NCI-H128 (cell line): ENCODE measurements at regions not wholly inside any gene's neighbourhood (a gene's known extent, or its start where the extent isn't known, plus 50 kb on each side); places are given as distances from the start of the nearest gene placed in this dataset.

Experiments used
- DNase-seq: peaks from one replicate; lab custom pipeline; 2025; ENCODE audit not compliant: unreplicated experiment; lab: John Stamatoyannopoulos, UW

- DNase-seq, result no peak
These were observed 243.5 kb upstream of the HS3ST5 start for GRCh38 chr6:114586298-114586697.

GRCh38 chr6:114581293-114581692 is 238.5 kb upstream of the HS3ST5 start:
- no peak for DNase-seq

GRCh38 chr6:114580882-114581281 is 238.1 kb upstream of the HS3ST5 start:
- no peak for DNase-seq

- DNase-seq, result no peak
These were observed 236.7 kb upstream of the HS3ST5 start for GRCh38 chr6:114579486-114579885.

GRCh38 chr6:114577109-114577508 is 234.3 kb upstream of the HS3ST5 start:
- DNase-seq, result no peak

GRCh38 chr6:114576330-114576729 is 233.5 kb upstream of the HS3ST5 start:
- DNase-seq, result no peak

- no peak for DNase-seq
These were observed 226.8 kb upstream of the HS3ST5 start for GRCh38 chr6:114569669-114570068.

GRCh38 chr6:114564302-114564933 is 221.6 kb upstream of the HS3ST5 start:
- no peak for DNase-seq

GRCh38 chr6:114559419-114559818 is 216.6 kb upstream of the HS3ST5 start:
- no peak for DNase-seq

- DNase-seq, result no peak
These were observed 215.3 kb upstream of the HS3ST5 start for GRCh38 chr6:114558153-114558552.

- DNase-seq, result no peak
These were observed 214.1 kb upstream of the HS3ST5 start for GRCh38 chr6:114556846-114557488.

GRCh38 chr6:114550316-114550715 is 207.5 kb upstream of the HS3ST5 start:
- DNase-seq, result no peak

GRCh38 chr6:114543696-114544095 is 200.9 kb upstream of the HS3ST5 start:
- DNase-seq, result no peak

GRCh38 chr6:114541794-114542193 is 199.0 kb upstream of the HS3ST5 start:
- DNase-seq, result no peak

GRCh38 chr6:114537977-114538376 is 195.2 kb upstream of the HS3ST5 start:
- no peak for DNase-seq

- no peak for DNase-seq
These were observed 192.0 kb upstream of the HS3ST5 start for GRCh38 chr6:114534813-114535212.

GRCh38 chr6:114524081-114524480 is 181.3 kb upstream of the HS3ST5 start:
- no peak for DNase-seq

- no peak for DNase-seq
These were observed 180.7 kb upstream of the HS3ST5 start for GRCh38 chr6:114523508-114523907.

- no peak for DNase-seq
These were observed 179.1 kb upstream of the HS3ST5 start for GRCh38 chr6:114521926-114522325.

GRCh38 chr6:114520976-114521375 is 178.2 kb upstream of the HS3ST5 start:
- DNase-seq, result no peak

- no peak for DNase-seq
These were observed 171.3 kb upstream of the HS3ST5 start for GRCh38 chr6:114514170-114514569.

GRCh38 chr6:114471450-114471849 is 128.6 kb upstream of the HS3ST5 start:
- DNase-seq, result no peak

GRCh38 chr6:114467931-114468330 is 125.1 kb upstream of the HS3ST5 start:
- DNase-seq, result no peak
